ENCODE measurements at regions not wholly inside any gene's neighbourhood (a gene's known extent, or its start where the extent isn't known, plus 50 kb on each side); places are given as distances from the start of the nearest gene placed in this dataset.

- no peaks in the 10 kb centered on the region for H3K27me3 Mint-ChIP-seq (ENCODE audit: unreplicated experiment)
- H3K9me3 Mint-ChIP-seq (ENCODE audit: unreplicated experiment): no peaks in the 10 kb centered on the region
- no peak for TF ChIP-seq CTCF (IDR thresholded peaks at IDR 0.05)
- DNase-seq (ENCODE audit: extremely low spot score, unreplicated experiment): no peak
- H3K4me1 Mint-ChIP-seq (ENCODE audit: unreplicated experiment): peaks cover 33% of the 10 kb centered on the region
- no peaks in the 10 kb centered on the region for H3K36me3 Mint-ChIP-seq (ENCODE audit: unreplicated experiment)
- no peak overlapping the region for H3K4me3 Mint-ChIP-seq (ENCODE audit: unreplicated experiment)
- peak overlapping the region; percentile 74 for H3K27ac Mint-ChIP-seq (ENCODE audit: unreplicated experiment)
Measured at GRCh38 chr2:188142088-188142487, 149.6 kb upstream of the GULP1 start.

- H3K4me3 Mint-ChIP-seq (ENCODE audit: unreplicated experiment): no peak overlapping the region
- H3K36me3 Mint-ChIP-seq (ENCODE audit: unreplicated experiment): no peaks in the 10 kb centered on the region
- H3K9me3 Mint-ChIP-seq (ENCODE audit: unreplicated experiment): no peaks in the 10 kb centered on the region
- H3K27ac Mint-ChIP-seq (ENCODE audit: unreplicated experiment): peak overlapping the region; percentile 74
- TF ChIP-seq CTCF (IDR thresholded peaks at IDR 0.05): no peak
- H3K27me3 Mint-ChIP-seq (ENCODE audit: unreplicated experiment): no peaks in the 10 kb centered on the region
- H3K4me1 Mint-ChIP-seq (ENCODE audit: unreplicated experiment): peaks cover 34% of the 10 kb centered on the region
- no peak for DNase-seq (ENCODE audit: extremely low spot score, unreplicated experiment)
Measured at GRCh38 chr2:188142636-188143295, 148.9 kb upstream of the GULP1 start.

DNA sequence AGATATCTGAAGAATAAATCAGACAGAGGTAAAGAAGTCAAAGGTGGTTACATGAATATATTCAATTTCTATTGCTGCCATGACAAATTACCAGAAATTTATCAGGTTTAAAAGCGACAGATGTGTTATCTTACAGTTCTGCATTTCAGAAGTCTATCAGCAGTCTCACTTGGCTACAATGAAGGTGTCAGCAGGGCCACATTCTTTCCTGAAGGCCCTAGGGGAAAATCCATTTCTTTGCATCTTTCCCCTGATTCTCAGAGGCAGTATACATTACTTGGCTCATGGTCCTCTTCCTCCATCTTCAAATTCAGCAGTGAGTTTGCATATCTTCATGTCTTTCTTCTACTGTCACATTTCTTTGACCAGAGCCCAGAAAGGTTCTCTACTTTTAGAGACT is 145.8 kb upstream of the GULP1 start:
- TF ChIP-seq CTCF (IDR thresholded peaks at IDR 0.05): no peak
- H3K27ac Mint-ChIP-seq (ENCODE audit: unreplicated experiment): no peak overlapping the region
- no peaks in the 10 kb centered on the region for H3K27me3 Mint-ChIP-seq (ENCODE audit: unreplicated experiment)
- H3K4me1 Mint-ChIP-seq (ENCODE audit: unreplicated experiment): peaks cover 34% of the 10 kb centered on the region
- no peak for DNase-seq (ENCODE audit: extremely low spot score, unreplicated experiment)
- no peaks in the 10 kb centered on the region for H3K36me3 Mint-ChIP-seq (ENCODE audit: unreplicated experiment)
- no peak overlapping the region for H3K4me3 Mint-ChIP-seq (ENCODE audit: unreplicated experiment)
- no peaks in the 10 kb centered on the region for H3K9me3 Mint-ChIP-seq (ENCODE audit: unreplicated experiment)

DNA sequence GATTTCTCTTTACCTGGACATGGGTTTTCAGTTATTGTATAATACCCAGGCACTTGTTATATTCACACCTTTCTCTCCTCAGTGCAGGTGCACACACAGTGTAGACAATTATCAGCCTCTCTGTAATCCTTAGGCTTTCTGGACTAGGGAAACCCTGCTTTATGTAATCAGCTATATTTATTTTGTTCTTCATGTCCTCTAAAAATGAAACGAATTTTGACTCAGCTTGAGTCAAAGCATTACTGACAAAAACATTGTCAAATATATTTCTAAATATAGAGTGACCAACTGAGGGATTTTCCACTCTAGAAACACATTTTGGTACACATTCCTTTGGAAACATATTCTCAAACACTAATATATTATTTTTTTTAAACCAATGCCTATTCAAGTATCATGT is 144.8 kb upstream of the GULP1 start:
- DNase-seq (ENCODE audit: extremely low spot score, unreplicated experiment): no peak
- Mint-ChIP-seq H3K9me3 (ENCODE audit: unreplicated experiment) (no peaks in the 10 kb centered on the region), H3K36me3 (ENCODE audit: unreplicated experiment) (no peaks in the 10 kb centered on the region), H3K4me3 (ENCODE audit: unreplicated experiment) (no peak overlapping the region), H3K4me1 (ENCODE audit: unreplicated experiment) (peaks cover 30% of the 10 kb centered on the region), H3K27me3 (ENCODE audit: unreplicated experiment) (no peaks in the 10 kb centered on the region), H3K27ac (ENCODE audit: unreplicated experiment) (no peak overlapping the region)
- no peak for TF ChIP-seq CTCF (IDR thresholded peaks at IDR 0.05)

- H3K9me3 Mint-ChIP-seq (ENCODE audit: unreplicated experiment): no peaks in the 10 kb centered on the region
- DNase-seq (ENCODE audit: extremely low spot score, unreplicated experiment): no peak
- TF ChIP-seq CTCF (IDR thresholded peaks at IDR 0.05): no peak
- no peaks in the 10 kb centered on the region for H3K27me3 Mint-ChIP-seq (ENCODE audit: unreplicated experiment)
- H3K27ac Mint-ChIP-seq (ENCODE audit: unreplicated experiment): no peak overlapping the region
- H3K4me1 Mint-ChIP-seq (ENCODE audit: unreplicated experiment): peaks cover 5% of the 10 kb centered on the region
- H3K36me3 Mint-ChIP-seq (ENCODE audit: unreplicated experiment): no peaks in the 10 kb centered on the region
- H3K4me3 Mint-ChIP-seq (ENCODE audit: unreplicated experiment): no peak overlapping the region
Measured at GRCh38 chr2:188151670-188152069, 140.0 kb upstream of the GULP1 start.
